OCI-LY3 (cell line): ENCODE measurements at regions not wholly inside any gene's neighbourhood (a gene's known extent, or its start where the extent isn't known, plus 50 kb on each side); places are given as distances from the start of the nearest gene placed in this dataset.
"Not testable (repeated sequence)": the region's sequence is repeated elsewhere in the genome, so short reads cannot be mapped to it uniquely, and the experiment has no call there.

Experiments
- H2AFZ ChIP-seq: fragments of 200-600, 300-600 bp; shearing (Covaris generic); 2 replicates; pipeline ENCODE4 v1.6.0; 2014; ENCODE audit warnings: antibody characterized with exemption, low read depth, low read length
- H3K27ac ChIP-seq: fragments of 200-600, 300-600 bp; sonication (generic); 2 replicates; pipeline ENCODE4 v1.5.1; 2014; ENCODE audit warnings: mild to moderate bottlenecking, low read length, moderate library complexity, mixed read lengths
- H3K27me3 ChIP-seq: fragments of 200-600, 300-600 bp; sonication (generic); 2 replicates; pipeline ENCODE4 v1.6.1; 2014; ENCODE audit warnings: low read depth, low read length, mixed read lengths
- H3K36me3 ChIP-seq: fragments of 200-600, 300-600 bp; sonication (generic); replicated peaks from 2 replicates; pipeline ENCODE3; 2014; ENCODE audit warnings: low read depth, low read length, mixed read lengths
- H3K4me1 ChIP-seq: fragments of 300-600, 200-600 bp; sonication (generic); 2 replicates; pipeline ENCODE4 v1.6.1; 2014; ENCODE audit warnings: low read length, mixed read lengths
- H3K4me2 ChIP-seq: fragments of 200-600, 300-600 bp; sonication (generic); 2 replicates; pipeline ENCODE4 v1.6.1; 2014; ENCODE audit warnings: low read length, mixed read lengths
- H3K4me3 ChIP-seq: fragments of 300-600, 200-600 bp; sonication (generic); 2 replicates; pipeline ENCODE4 v1.5.1; 2014; ENCODE audit warnings: antibody characterized with exemption, mild to moderate bottlenecking, low read length, moderate library complexity
- H3K79me2 ChIP-seq: fragments of 300-600, 200-600 bp; shearing (Covaris generic); 2 replicates; pipeline ENCODE4 v1.6.1; 2014; ENCODE audit warnings: mild to moderate bottlenecking, low read length, mixed read lengths
- H3K9ac ChIP-seq: fragments of 300-600, 200-600 bp; shearing (Covaris generic); 2 replicates; pipeline ENCODE4 v1.6.0; 2014; ENCODE audit warnings: mild to moderate bottlenecking, low read length, moderate library complexity
- H3K9me3 ChIP-seq: fragments of 200-600, 300-600 bp; shearing (Covaris generic); 2 replicates; pipeline ENCODE4 v1.6.1; 2014; ENCODE audit warnings: low read length, mixed read lengths; ENCODE audit not compliant: insufficient read depth
- H4K20me1 ChIP-seq: fragments of 200-600, 300-600 bp; sonication (generic); 2 replicates; pipeline ENCODE4 v1.6.1; 2016; ENCODE audit warnings: low read length, mixed read lengths; ENCODE audit not compliant: insufficient read depth
- EZH2phosphoT487 ChIP-seq: fragments of 200-600 bp; shearing (Covaris generic); IDR thresholded peaks from 2 replicates; pipeline ENCODE4 v1.6.1; 2018; ENCODE audit warnings: antibody characterized with exemption, mixed run types, low read depth
- TF ChIP-seq, protein P1 (sequence below): fragments of 200-600, 300-600 bp; sonication (generic); IDR thresholded peaks from 2 replicates; pipeline ENCODE4 v1.5.1; 2014; ENCODE audit warnings: antibody characterized with exemption, low read length, low read depth

- no peak overlapping the region for H2AFZ ChIP-seq
- no peaks in the 10 kb centered on the region for H3K79me2 ChIP-seq
- TF ChIP-seq, protein P1, sequence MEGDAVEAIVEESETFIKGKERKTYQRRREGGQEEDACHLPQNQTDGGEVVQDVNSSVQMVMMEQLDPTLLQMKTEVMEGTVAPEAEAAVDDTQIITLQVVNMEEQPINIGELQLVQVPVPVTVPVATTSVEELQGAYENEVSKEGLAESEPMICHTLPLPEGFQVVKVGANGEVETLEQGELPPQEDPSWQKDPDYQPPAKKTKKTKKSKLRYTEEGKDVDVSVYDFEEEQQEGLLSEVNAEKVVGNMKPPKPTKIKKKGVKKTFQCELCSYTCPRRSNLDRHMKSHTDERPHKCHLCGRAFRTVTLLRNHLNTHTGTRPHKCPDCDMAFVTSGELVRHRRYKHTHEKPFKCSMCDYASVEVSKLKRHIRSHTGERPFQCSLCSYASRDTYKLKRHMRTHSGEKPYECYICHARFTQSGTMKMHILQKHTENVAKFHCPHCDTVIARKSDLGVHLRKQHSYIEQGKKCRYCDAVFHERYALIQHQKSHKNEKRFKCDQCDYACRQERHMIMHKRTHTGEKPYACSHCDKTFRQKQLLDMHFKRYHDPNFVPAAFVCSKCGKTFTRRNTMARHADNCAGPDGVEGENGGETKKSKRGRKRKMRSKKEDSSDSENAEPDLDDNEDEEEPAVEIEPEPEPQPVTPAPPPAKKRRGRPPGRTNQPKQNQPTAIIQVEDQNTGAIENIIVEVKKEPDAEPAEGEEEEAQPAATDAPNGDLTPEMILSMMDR: no peak
- no peak for TF ChIP-seq EZH2phosphoT487
- no peaks in the 10 kb centered on the region for H3K27me3 ChIP-seq
- H3K27ac ChIP-seq: no peak overlapping the region
- no peak overlapping the region for H3K9ac ChIP-seq
- H3K4me1 ChIP-seq: no peaks in the 10 kb centered on the region
- no peak overlapping the region for H3K4me3 ChIP-seq
- no peak overlapping the region for H3K4me2 ChIP-seq
- H3K36me3 ChIP-seq: no peaks in the 10 kb centered on the region
- no peaks in the 10 kb centered on the region for H3K9me3 ChIP-seq
- H4K20me1 ChIP-seq: no peaks in the 10 kb centered on the region
These were observed 1047.5 kb upstream of the FLRT2 start for GRCh38 chr14:84482256-84483071.

DNA sequence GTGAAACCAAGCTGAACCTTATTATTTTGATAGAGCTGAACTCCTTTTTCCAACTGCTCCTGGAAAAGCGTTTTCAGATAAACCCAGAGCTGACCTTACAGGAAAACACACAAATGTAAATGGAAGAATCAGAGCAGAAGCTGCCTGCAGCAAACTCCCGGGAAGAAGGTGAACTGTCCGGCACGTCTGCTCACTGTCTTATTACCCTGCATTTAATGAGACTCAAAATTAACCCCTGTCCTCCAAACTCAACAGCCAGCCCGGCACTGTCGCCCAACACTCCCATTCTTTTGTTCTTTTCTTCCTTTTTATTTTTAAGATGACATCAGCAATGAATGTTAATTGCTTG is 1046.9 kb upstream of the FLRT2 start:
- no peak for TF ChIP-seq EZH2phosphoT487
- TF ChIP-seq, protein P1: no peak
- Histone ChIP-seq H3K79me2 (no peaks in the 10 kb centered on the region), H4K20me1 (no peaks in the 10 kb centered on the region), H3K4me2 (no peak overlapping the region), H3K9me3 (no peaks in the 10 kb centered on the region), H2AFZ (no peak overlapping the region), H3K9ac (no peak overlapping the region), H3K4me1 (no peaks in the 10 kb centered on the region), H3K4me3 (no peak overlapping the region), H3K36me3 (no peaks in the 10 kb centered on the region), H3K27me3 (no peaks in the 10 kb centered on the region), H3K27ac (no peak overlapping the region)

DNA sequence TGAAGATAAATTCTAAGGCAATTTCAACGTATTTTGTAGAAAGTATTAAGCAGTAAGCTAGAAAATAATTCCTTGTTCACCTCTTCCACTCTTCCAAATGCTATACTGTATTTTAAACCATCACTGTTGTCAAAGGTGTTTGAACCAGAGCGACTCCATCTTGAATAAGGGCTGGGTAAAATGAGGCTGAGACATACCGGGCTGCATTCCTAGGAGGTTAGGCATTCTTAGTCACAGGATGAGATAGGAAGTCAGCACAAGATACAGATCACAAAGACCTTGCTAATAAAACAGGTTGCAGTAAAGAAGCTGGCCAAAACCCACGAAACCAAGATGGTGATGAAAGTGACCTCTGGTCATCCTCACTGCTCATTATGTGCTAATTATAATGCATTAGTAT is 1045.7 kb upstream of the FLRT2 start:
- H3K9ac ChIP-seq, H3K4me1 ChIP-seq, H3K4me3 ChIP-seq, H4K20me1 ChIP-seq, H3K4me2 ChIP-seq, H3K79me2 ChIP-seq, H2AFZ ChIP-seq, H3K36me3 ChIP-seq, H3K9me3 ChIP-seq, H3K27ac ChIP-seq, H3K27me3 ChIP-seq: not testable (repeated sequence)

DNA sequence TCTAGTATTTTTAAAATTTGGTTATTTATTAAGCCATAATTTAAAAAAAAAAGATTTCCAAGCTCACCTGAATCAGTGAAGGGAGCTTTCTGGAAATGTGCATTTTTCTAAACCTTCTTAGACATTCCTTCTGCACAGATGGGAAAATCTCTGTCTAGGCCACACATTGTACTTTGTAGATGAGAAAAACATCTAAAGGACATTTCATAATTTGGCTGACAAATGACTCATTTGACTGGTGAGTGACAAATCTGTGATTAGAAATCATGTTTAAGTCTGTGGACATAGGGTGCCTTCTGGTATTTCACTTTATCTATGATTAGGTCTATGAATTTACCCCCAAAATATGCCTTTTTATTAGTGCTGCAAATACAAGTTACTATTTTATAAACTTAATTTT is 1044.9 kb upstream of the FLRT2 start:
- H3K79me2 ChIP-seq: no peaks in the 10 kb centered on the region
- no peak overlapping the region for H3K4me2 ChIP-seq
- H3K4me3 ChIP-seq: no peak overlapping the region
- no peak overlapping the region for H3K27ac ChIP-seq
- H4K20me1 ChIP-seq: no peaks in the 10 kb centered on the region
- no peaks in the 10 kb centered on the region for H3K36me3 ChIP-seq
- H3K4me1 ChIP-seq: no peaks in the 10 kb centered on the region
- no peaks in the 10 kb centered on the region for H3K9me3 ChIP-seq
- H2AFZ ChIP-seq: no peak overlapping the region
- H3K27me3 ChIP-seq: no peaks in the 10 kb centered on the region
- H3K9ac ChIP-seq: no peak overlapping the region
- no peak for TF ChIP-seq EZH2phosphoT487
- TF ChIP-seq, protein P1: no peak
